Trophoblast cell (in vitro differentiated cells and primary cell): ENCODE measurements at regions not wholly inside any gene's neighbourhood (a gene's known extent, or its start where the extent isn't known, plus 50 kb on each side); places are given as distances from the start of the nearest gene placed in this dataset.
"Not testable (repeated sequence)": the region's sequence is repeated elsewhere in the genome, so short reads cannot be mapped to it uniquely, and the experiment has no call there.

ENCODE experiments used
- DNase-seq, 2 donors: peaks; one replicate each; pipeline ENCODE4 v3.0.0-alpha.2; 2016
- H2AFZ ChIP-seq: 2 replicates; pipeline ENCODE4 v1.6.1; 2013; ENCODE audit warnings: low read length, moderate library complexity, mild to moderate bottlenecking; ENCODE audit not compliant: insufficient read depth, poor library complexity
- H2AK5ac ChIP-seq: 2 replicates; pipeline ENCODE4 v1.6.1; 2013; ENCODE audit warnings: mild to moderate bottlenecking, low read length
- H2BK120ac ChIP-seq: 2 replicates; pipeline ENCODE4 v1.6.1; 2013; ENCODE audit warnings: low read length, mild to moderate bottlenecking, moderate library complexity; ENCODE audit not compliant: insufficient read depth, poor library complexity
- H2BK12ac ChIP-seq: 2 replicates; pipeline ENCODE4 v1.6.1; 2013; ENCODE audit warnings: mild to moderate bottlenecking, low read length, moderate library complexity
- H2BK5ac ChIP-seq: 2 replicates; pipeline ENCODE4 v1.6.1; 2013; ENCODE audit warnings: low read length, low read depth, moderate library complexity, mild to moderate bottlenecking; ENCODE audit not compliant: poor library complexity
- H3K14ac ChIP-seq: 2 replicates; pipeline ENCODE4 v1.6.1; 2013; ENCODE audit warnings: mild to moderate bottlenecking, low read length
- H3K18ac ChIP-seq: 2 replicates; pipeline ENCODE4 v1.6.1; 2013; ENCODE audit warnings: mild to moderate bottlenecking, low read length
- H3K23ac ChIP-seq: 2 replicates; pipeline ENCODE4 v1.6.1; 2013; ENCODE audit warnings: low read length
- H3K27ac ChIP-seq: 2 replicates; pipeline ENCODE4 v1.5.1; 2013; ENCODE audit warnings: low read depth, mild to moderate bottlenecking, inconsistent platforms, low read length, moderate library complexity
- H3K27me3 ChIP-seq: 2 replicates; pipeline ENCODE4 v1.6.1; 2013; ENCODE audit warnings: inconsistent platforms, mild to moderate bottlenecking, low read length, moderate library complexity; ENCODE audit not compliant: insufficient read depth
- H3K36me3 ChIP-seq, 2 experiments: 1 replicate in 1 of 2; 2 replicates in 1 of 2; pipeline ENCODE4 v1.6.1; 2013; ENCODE audit warnings: low read length in 2 of 2, mild to moderate bottlenecking in 2 of 2, moderate library complexity in 1 of 2; ENCODE audit not compliant: insufficient read depth in 2 of 2, control insufficient read depth in 1 of 2
- H3K4ac ChIP-seq: 2 replicates; pipeline ENCODE4 v1.6.1; 2013; ENCODE audit warnings: low read depth, mild to moderate bottlenecking, low read length, moderate library complexity
- H3K4me1 ChIP-seq, 2 experiments: 1 replicate in 1 of 2; 2 replicates in 1 of 2; pipeline ENCODE4 v1.6.1; 2013; ENCODE audit warnings: low read length in 2 of 2, mild to moderate bottlenecking in 2 of 2, moderate library complexity in 1 of 2; ENCODE audit not compliant: insufficient read depth in 2 of 2, control insufficient read depth in 1 of 2
- H3K4me2 ChIP-seq: 2 replicates; pipeline ENCODE4 v1.6.1; 2013; ENCODE audit warnings: inconsistent platforms, mild to moderate bottlenecking, low read length, moderate library complexity
- H3K4me3 ChIP-seq: 2 replicates; pipeline ENCODE4 v1.5.1; 2013; ENCODE audit warnings: mild to moderate bottlenecking, low read depth, low read length, inconsistent platforms
- H3K79me1 ChIP-seq: one replicate; pipeline ENCODE4 v1.6.1; 2013; ENCODE audit warnings: low read length
- H3K79me2 ChIP-seq: 2 replicates; pipeline ENCODE4 v1.6.1; 2013; ENCODE audit warnings: low read length, mild to moderate bottlenecking; ENCODE audit not compliant: control insufficient read depth, insufficient read depth, poor library complexity
- H3K9ac ChIP-seq: 2 replicates; pipeline ENCODE4 v1.6.1; 2013; ENCODE audit warnings: mild to moderate bottlenecking, low read length
- H3K9me3 ChIP-seq: 2 replicates; pipeline ENCODE4 v1.6.1; 2013; ENCODE audit warnings: low read depth, mild to moderate bottlenecking, control low read depth, inconsistent platforms, low read length; ENCODE audit not compliant: insufficient read depth
- H4K12ac ChIP-seq: 2 replicates; pipeline ENCODE4 v1.6.1; 2013; ENCODE audit warnings: low read depth, mild to moderate bottlenecking, low read length, moderate library complexity
- H4K8ac ChIP-seq: 2 replicates; pipeline ENCODE4 v1.6.1; 2013; ENCODE audit warnings: low read depth, mild to moderate bottlenecking, low read length, moderate library complexity
- H4K91ac ChIP-seq: one replicate; pipeline ENCODE4 v1.6.1; 2013; ENCODE audit warnings: low read depth, mild to moderate bottlenecking, low read length, moderate library complexity
- WGBS: extraction: QIAGEN DNeasy Blood & Tissue Kit; methylation state at CpG from one replicate; pipeline ENCODE4 v1.1.7; 2013; ENCODE audit warnings: missing lambda C conversion rate; ENCODE audit not compliant: insufficient read length, insufficient coverage; ENCODE audit errors: extremely low coverage; 5-methylcytosine and 5-hydroxymethylcytosine counted together

DNA sequence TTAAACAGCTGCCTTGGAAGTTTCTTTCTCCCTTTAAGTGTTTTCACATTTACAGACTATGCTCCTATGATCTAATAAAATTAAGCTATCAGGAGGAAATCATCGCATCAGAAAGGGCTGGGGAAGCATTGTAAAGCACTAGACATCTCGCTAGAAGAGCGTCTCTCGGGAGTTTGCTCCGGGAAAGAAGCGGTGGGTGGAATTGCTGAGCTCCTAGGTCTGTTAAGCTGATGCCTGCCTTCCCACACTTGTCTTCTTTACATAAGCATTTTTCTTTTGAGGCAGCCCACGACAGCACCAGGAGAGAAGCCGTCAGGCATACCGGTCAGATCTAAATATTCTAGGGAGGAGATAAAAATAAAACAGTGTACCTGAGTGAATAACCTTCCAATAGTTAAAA lies 541.7 kb upstream of the TUSC1 start:
- Histone ChIP-seq H3K27ac (no peak overlapping the region), H4K91ac (no peak overlapping the region), H3K9ac (no peak overlapping the region), H3K79me1 (no peaks in the 10 kb centered on the region), H3K9me3 (peaks cover 2% of the 10 kb centered on the region), H2AFZ (no peak overlapping the region), H3K79me2 (no peaks in the 10 kb centered on the region), H3K18ac (no peak overlapping the region), H3K14ac (no peak overlapping the region), H3K27me3 (no peaks in the 10 kb centered on the region), H4K8ac (no peak overlapping the region), H3K4me2 (no peak overlapping the region), H4K12ac (no peak overlapping the region), H3K4ac (no peak overlapping the region), H3K23ac (no peak overlapping the region), H2BK5ac (no peak overlapping the region), H3K4me1 (no peaks in the 10 kb centered on the region), H2BK12ac (no peak overlapping the region), H2AK5ac (no peak overlapping the region), H3K4me3 (no peak overlapping the region), H3K36me3 (no peaks in the 10 kb centered on the region), H2BK120ac (no peak overlapping the region)
- no peak for DNase-seq
- WGBS = no CpG with 5 or more reads among the region's 9 CpGs

DNA sequence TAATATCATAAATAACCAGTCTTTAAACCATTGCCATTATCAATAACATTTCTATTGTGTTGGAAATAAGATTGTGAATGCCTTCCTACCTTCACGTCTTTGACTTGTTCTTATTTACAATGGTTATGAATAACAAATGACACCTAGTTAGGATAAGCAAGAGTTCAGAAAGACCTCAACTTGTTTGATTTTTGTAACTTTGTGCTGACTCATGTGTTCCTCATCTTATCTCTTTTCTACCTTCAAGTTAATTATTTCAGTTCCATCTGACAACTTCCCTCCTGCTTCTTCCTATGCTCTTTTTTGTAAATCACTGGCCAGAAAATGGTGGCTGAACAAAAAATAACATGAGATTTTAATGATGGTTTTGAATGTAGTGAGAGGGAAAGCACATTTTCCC lies 538.5 kb upstream of the TUSC1 start:
- Histone ChIP-seq H3K14ac (no peak overlapping the region), H2AFZ (no peak overlapping the region), H3K4me1 (no peaks in the 10 kb centered on the region), H4K91ac (no peak overlapping the region), H3K79me2 (no peaks in the 10 kb centered on the region), H4K8ac (no peak overlapping the region), H3K23ac (no peak overlapping the region), H2BK5ac (no peak overlapping the region), H3K36me3 (no peaks in the 10 kb centered on the region), H2BK12ac (no peak overlapping the region), H3K18ac (no peak overlapping the region), H3K4me3 (no peak overlapping the region), H2AK5ac (no peak overlapping the region), H2BK120ac (no peak overlapping the region), H3K79me1 (no peaks in the 10 kb centered on the region), H3K27me3 (no peaks in the 10 kb centered on the region), H3K27ac (no peak overlapping the region), H4K12ac (no peak overlapping the region), H3K9ac (no peak overlapping the region), H3K9me3 (peaks cover 2% of the 10 kb centered on the region), H3K4ac (no peak overlapping the region), H3K4me2 (no peak overlapping the region)
- WGBS = no CpG with 5 or more reads among the region's 1 CpG
- DNase-seq = no peak

DNA sequence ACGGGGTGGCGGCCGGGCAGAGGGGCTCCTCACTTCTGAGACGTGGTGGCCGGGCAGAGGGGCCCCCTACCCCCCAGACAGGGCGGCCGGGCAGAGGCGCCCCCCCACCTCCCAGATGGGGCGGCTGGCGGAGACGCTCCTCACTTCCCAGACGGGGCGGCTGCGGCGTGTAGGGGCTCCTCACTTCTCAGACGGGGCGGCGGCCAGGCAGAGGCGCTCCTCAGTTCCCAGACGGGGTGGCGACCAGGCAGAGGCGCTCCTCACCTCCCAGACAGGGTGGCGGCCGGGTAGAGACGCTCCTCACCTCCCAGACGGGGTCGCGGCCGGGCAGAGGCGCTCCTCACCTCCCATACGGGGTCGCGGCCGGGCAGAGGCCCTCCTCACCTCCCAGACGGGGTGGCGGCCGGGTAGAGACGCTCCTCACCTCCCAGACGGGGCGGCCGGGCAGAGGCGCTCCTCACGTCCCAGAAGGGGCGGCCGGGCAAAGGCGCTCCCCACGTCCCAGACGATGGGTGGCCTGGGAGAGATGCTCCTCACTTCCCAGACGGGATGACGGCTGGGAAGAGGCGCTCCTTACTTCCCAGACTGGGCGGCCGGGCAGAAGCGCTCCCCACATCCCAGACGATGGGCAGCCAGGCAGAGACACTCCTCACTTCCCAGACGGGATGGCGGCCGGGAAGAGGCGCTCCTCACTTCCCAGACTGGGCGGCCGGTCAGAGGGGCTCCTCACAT lies 536.6 kb upstream of the TUSC1 start:
- not testable (repeated sequence) for H2AK5ac ChIP-seq, H3K27ac ChIP-seq, H3K14ac ChIP-seq, H3K4me1 ChIP-seq, H2AFZ ChIP-seq, H3K9me3 ChIP-seq, DNase-seq, H3K18ac ChIP-seq, H2BK120ac ChIP-seq, H4K12ac ChIP-seq, H3K4me3 ChIP-seq, H3K9ac ChIP-seq, H3K79me2 ChIP-seq, H3K23ac ChIP-seq, H3K27me3 ChIP-seq, H2BK5ac ChIP-seq, H3K79me1 ChIP-seq, H2BK12ac ChIP-seq, H3K4me2 ChIP-seq, H3K36me3 ChIP-seq, H4K8ac ChIP-seq, H4K91ac ChIP-seq, H3K4ac ChIP-seq
- WGBS = no CpG with 5 or more reads among the region's 61 CpGs

GRCh38 chr9:26210338-26210851 lies 532.2 kb upstream of the TUSC1 start:
- no peak for DNase-seq
- Histone ChIP-seq H4K12ac (no peak overlapping the region), H3K36me3 (no peaks in the 10 kb centered on the region), H3K9me3 (no peaks in the 10 kb centered on the region), H3K4me3 (no peak overlapping the region), H3K79me1 (no peaks in the 10 kb centered on the region), H2AK5ac (no peak overlapping the region), H2AFZ (no peak overlapping the region), H3K27ac (no peak overlapping the region), H3K4me2 (no peak overlapping the region), H3K4ac (no peak overlapping the region), H3K4me1 (no peaks in the 10 kb centered on the region), H2BK5ac (no peak overlapping the region), H4K8ac (no peak overlapping the region), H3K14ac (no peak overlapping the region), H3K9ac (no peak overlapping the region), H3K27me3 (no peaks in the 10 kb centered on the region), H4K91ac (no peak overlapping the region), H3K23ac (no peak overlapping the region), H2BK12ac (no peak overlapping the region), H3K79me2 (no peaks in the 10 kb centered on the region), H2BK120ac (no peak overlapping the region), H3K18ac (no peak overlapping the region)
- WGBS = no CpG with 5 or more reads among the region's 6 CpGs
